ENCODE measurements at regions not wholly inside any gene's neighbourhood (a gene's known extent, or its start where the extent isn't known, plus 50 kb on each side); places are given as distances from the start of the nearest gene placed in this dataset.
"Not testable (repeated sequence)": the region's sequence is repeated elsewhere in the genome, so short reads cannot be mapped to it uniquely, and the experiment has no call there.

GRCh38 chr10:43851030-43851429, 202.3 kb upstream of the ZNF32 start:
- no peak for DNase-seq (ENCODE audit: low read depth)

GRCh38 chr10:43849551-43849950, 200.9 kb upstream of the ZNF32 start:
- DNase-seq (ENCODE audit: low read depth) = no peak

GRCh38 chr10:43846968-43847367, 198.3 kb upstream of the ZNF32 start:
- DNase-seq (ENCODE audit: low read depth) = no peak

- DNase-seq (ENCODE audit: low read depth) = no peak
Measured at GRCh38 chr10:43846187-43846680, 197.6 kb upstream of the ZNF32 start.

- DNase-seq (ENCODE audit: low read depth) = no peak
Measured at GRCh38 chr10:43845121-43845520, 196.4 kb upstream of the ZNF32 start.

- DNase-seq (ENCODE audit: low read depth) = no peak
Measured at GRCh38 chr10:43844221-43844620, 195.5 kb upstream of the ZNF32 start.

GRCh38 chr10:43843321-43844101, 194.8 kb upstream of the ZNF32 start:
- DNase-seq (ENCODE audit: low read depth) = no peak

GRCh38 chr10:43842496-43842895, 193.8 kb upstream of the ZNF32 start:
- no peak for DNase-seq (ENCODE audit: low read depth)

- no peak for DNase-seq (ENCODE audit: low read depth)
Measured at GRCh38 chr10:43842072-43842471, 193.4 kb upstream of the ZNF32 start.

- no peak for DNase-seq (ENCODE audit: low read depth)
Measured at GRCh38 chr10:43839973-43840372, 191.3 kb upstream of the ZNF32 start.

- not testable (repeated sequence) for DNase-seq (ENCODE audit: low read depth)
Measured at GRCh38 chr10:43834751-43835150, 186.1 kb upstream of the ZNF32 start.

GRCh38 chr10:43827853-43828252, 179.2 kb upstream of the ZNF32 start:
- DNase-seq (ENCODE audit: low read depth) = no peak

- DNase-seq (ENCODE audit: low read depth) = no peak
Measured at GRCh38 chr10:43825984-43826383, 177.3 kb upstream of the ZNF32 start.

- DNase-seq (ENCODE audit: low read depth) = no peak
Measured at GRCh38 chr10:43825421-43825820, 176.7 kb upstream of the ZNF32 start.

GRCh38 chr10:43824934-43825333, 176.3 kb upstream of the ZNF32 start:
- peak; percentile 53 for DNase-seq (ENCODE audit: low read depth)

- DNase-seq (ENCODE audit: low read depth) = no peak
Measured at GRCh38 chr10:43822631-43823580, 174.2 kb upstream of the ZNF32 start.

GRCh38 chr10:43821103-43821502, 172.4 kb upstream of the ZNF32 start:
- DNase-seq (ENCODE audit: low read depth) = no peak

- no peak for DNase-seq (ENCODE audit: low read depth)
Measured at GRCh38 chr10:43820663-43821062, 172.0 kb upstream of the ZNF32 start.

GRCh38 chr10:43819464-43820230, 171.0 kb upstream of the ZNF32 start:
- no peak for DNase-seq (ENCODE audit: low read depth)

- DNase-seq (ENCODE audit: low read depth) = no peak
Measured at GRCh38 chr10:43818687-43819086, 170.0 kb upstream of the ZNF32 start.

- no peak for DNase-seq (ENCODE audit: low read depth)
Measured at GRCh38 chr10:43817368-43817767, 168.7 kb upstream of the ZNF32 start.
